ENCODE measurements at regions not wholly inside any gene's neighbourhood (a gene's known extent, or its start where the extent isn't known, plus 50 kb on each side); places are given as distances from the start of the nearest gene placed in this dataset.

- FAIRE-seq (no peak), DNase-seq (ENCODE audit: insufficient read length, low spot score) (no peak)
- TF ChIP-seq SPI1 (IDR thresholded peaks at IDR 0.05; ENCODE audit: low read depth, low read length), result no peak
Measured at GRCh38 chr14:62130441-62130840, 368.2 kb downstream of the SNAPC1 start.

DNA sequence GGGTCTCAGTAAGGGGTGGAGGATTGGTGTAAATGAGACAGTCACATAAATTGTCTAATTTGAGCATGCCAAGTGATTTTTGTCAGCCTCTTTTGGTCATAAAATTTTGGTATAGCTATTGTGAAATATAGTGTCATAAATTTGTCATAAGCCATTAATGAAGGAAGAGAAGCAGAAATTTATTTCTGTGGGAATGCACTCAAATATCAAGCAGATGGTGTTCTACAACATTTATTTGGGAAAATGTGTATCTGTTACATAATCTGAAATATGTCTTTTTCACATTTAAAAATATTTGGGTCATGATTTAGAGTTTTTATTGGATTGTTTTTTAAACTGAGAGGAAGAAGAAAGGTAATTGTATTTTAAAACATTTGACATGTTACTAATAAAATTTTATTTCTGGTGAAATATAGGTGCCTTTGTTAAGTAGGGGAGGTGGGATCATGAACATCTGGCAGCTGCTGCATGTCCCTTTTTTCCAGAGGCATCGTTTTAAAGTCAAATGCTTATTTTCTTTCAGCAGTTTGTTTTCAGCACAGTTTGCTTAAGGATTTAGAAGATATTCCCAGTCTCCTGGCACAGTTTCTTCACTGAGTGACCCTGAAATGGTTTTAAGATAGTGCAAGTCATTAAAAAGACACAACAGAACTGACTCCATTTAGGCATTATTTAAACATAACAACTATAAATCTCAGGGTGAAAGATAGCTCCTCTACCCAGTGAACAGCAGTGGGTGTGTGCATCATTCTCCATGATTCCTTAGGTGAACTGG is 371.7 kb downstream of the SNAPC1 start:
- no peak for FAIRE-seq
- no peak for DNase-seq (ENCODE audit: insufficient read length, low spot score)
- TF ChIP-seq POU2F2 (IDR thresholded peaks at IDR 0.05; ENCODE audit: low read depth, low read length) (no peak), POLR2AphosphoS5 (IDR thresholded peaks at IDR 0.05; ENCODE audit: low read depth, low read length) (no peak), PAX5 (IDR thresholded peaks at IDR 0.05; ENCODE audit: insufficient read depth, low read length, severe bottlenecking) (no peak), SPI1 (IDR thresholded peaks at IDR 0.05; ENCODE audit: low read depth, low read length) (no peak), POLR2A (IDR thresholded peaks at IDR 0.05; ENCODE audit: low read depth, low read length) (no peak), TAF1 (IDR thresholded peaks at IDR 0.05; ENCODE audit: low read depth, low read length) (no peak)

DNA sequence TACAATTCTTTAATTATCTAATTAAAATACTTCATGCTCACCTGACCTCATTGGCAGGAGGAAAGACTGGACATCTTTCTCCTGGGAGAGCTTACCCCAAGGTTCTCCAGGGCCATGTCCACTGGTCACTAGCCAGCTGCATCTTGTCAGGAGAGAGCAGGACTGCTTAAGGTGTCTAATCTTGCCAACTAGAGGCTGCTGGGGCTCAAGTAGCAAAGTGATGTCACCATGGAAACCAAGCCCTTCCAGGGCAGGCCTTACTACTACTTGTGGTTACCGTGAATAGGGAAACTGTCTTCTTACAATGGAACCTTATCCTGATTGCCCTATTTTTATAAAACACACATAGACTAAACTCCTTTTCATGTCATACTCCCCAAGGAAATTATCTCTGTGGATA is 376.4 kb downstream of the SNAPC1 start:
- DNase-seq (ENCODE audit: insufficient read length, low spot score) (no peak), FAIRE-seq (no peak)
- TF ChIP-seq PAX5 (IDR thresholded peaks at IDR 0.05; ENCODE audit: insufficient read depth, low read length, severe bottlenecking) (no peak), TAF1 (IDR thresholded peaks at IDR 0.05; ENCODE audit: low read depth, low read length) (no peak), POLR2A (IDR thresholded peaks at IDR 0.05; ENCODE audit: low read depth, low read length) (no peak), POU2F2 (IDR thresholded peaks at IDR 0.05; ENCODE audit: low read depth, low read length) (no peak)

- FAIRE-seq, result no peak
- TF ChIP-seq PAX5 (IDR thresholded peaks at IDR 0.05; ENCODE audit: insufficient read depth, low read length, severe bottlenecking) (no peak), POLR2AphosphoS5 (IDR thresholded peaks at IDR 0.05; ENCODE audit: low read depth, low read length) (no peak), SPI1 (IDR thresholded peaks at IDR 0.05; ENCODE audit: low read depth, low read length) (no peak), TAF1 (IDR thresholded peaks at IDR 0.05; ENCODE audit: low read depth, low read length) (no peak)
- no peak for DNase-seq (ENCODE audit: insufficient read length, low spot score)
Measured at GRCh38 chr14:62141139-62141538, 378.9 kb downstream of the SNAPC1 start.

GRCh38 chr14:62143245-62143644 is 381.0 kb downstream of the SNAPC1 start:
- FAIRE-seq (no peak), DNase-seq (ENCODE audit: insufficient read length, low spot score) (no peak)
- TF ChIP-seq PAX5 (IDR thresholded peaks at IDR 0.05; ENCODE audit: insufficient read depth, low read length, severe bottlenecking) (no peak), POLR2AphosphoS5 (IDR thresholded peaks at IDR 0.05; ENCODE audit: low read depth, low read length) (no peak), TAF1 (IDR thresholded peaks at IDR 0.05; ENCODE audit: low read depth, low read length) (no peak), POLR2A (IDR thresholded peaks at IDR 0.05; ENCODE audit: low read depth, low read length) (no peak), SPI1 (IDR thresholded peaks at IDR 0.05; ENCODE audit: low read depth, low read length) (no peak), POU2F2 (IDR thresholded peaks at IDR 0.05; ENCODE audit: low read depth, low read length) (no peak)

- no peak for TF ChIP-seq POU2F2 (IDR thresholded peaks at IDR 0.05; ENCODE audit: low read depth, low read length)
- no peak for TF ChIP-seq SPI1 (IDR thresholded peaks at IDR 0.05; ENCODE audit: low read depth, low read length)
- TF ChIP-seq POLR2AphosphoS5 (IDR thresholded peaks at IDR 0.05; ENCODE audit: low read depth, low read length), result no peak
- no peak for TF ChIP-seq TAF1 (IDR thresholded peaks at IDR 0.05; ENCODE audit: low read depth, low read length)
- no peak for TF ChIP-seq POLR2A (IDR thresholded peaks at IDR 0.05; ENCODE audit: low read depth, low read length)
- TF ChIP-seq PAX5 (IDR thresholded peaks at IDR 0.05; ENCODE audit: insufficient read depth, low read length, severe bottlenecking), result no peak
- DNase-seq (ENCODE audit: insufficient read length, low spot score), result no peak
- no peak for FAIRE-seq
Measured at GRCh38 chr14:62144863-62145262, 382.6 kb downstream of the SNAPC1 start.

GRCh38 chr14:62146030-62146429 is 383.8 kb downstream of the SNAPC1 start:
- TF ChIP-seq PAX5 (IDR thresholded peaks at IDR 0.05; ENCODE audit: insufficient read depth, low read length, severe bottlenecking) (no peak), POLR2AphosphoS5 (IDR thresholded peaks at IDR 0.05; ENCODE audit: low read depth, low read length) (no peak), POLR2A (IDR thresholded peaks at IDR 0.05; ENCODE audit: low read depth, low read length) (no peak), TAF1 (IDR thresholded peaks at IDR 0.05; ENCODE audit: low read depth, low read length) (no peak), SPI1 (IDR thresholded peaks at IDR 0.05; ENCODE audit: low read depth, low read length) (no peak), POU2F2 (IDR thresholded peaks at IDR 0.05; ENCODE audit: low read depth, low read length) (no peak)
- FAIRE-seq, result no peak
- DNase-seq (ENCODE audit: insufficient read length, low spot score), result no peak

- no peak for TF ChIP-seq PAX5 (IDR thresholded peaks at IDR 0.05; ENCODE audit: insufficient read depth, low read length, severe bottlenecking)
- TF ChIP-seq POLR2A (IDR thresholded peaks at IDR 0.05; ENCODE audit: low read depth, low read length), result no peak
- TF ChIP-seq SPI1 (IDR thresholded peaks at IDR 0.05; ENCODE audit: low read depth, low read length), result no peak
- FAIRE-seq, result no peak
- DNase-seq (ENCODE audit: insufficient read length, low spot score), result no peak
Measured at GRCh38 chr14:62156052-62156451, 393.8 kb downstream of the SNAPC1 start.

GRCh38 chr14:62158779-62159178 is 396.6 kb downstream of the SNAPC1 start:
- no peak for DNase-seq (ENCODE audit: insufficient read length, low spot score)
- TF ChIP-seq POLR2A (IDR thresholded peaks at IDR 0.05; ENCODE audit: low read depth, low read length) (no peak), PAX5 (IDR thresholded peaks at IDR 0.05; ENCODE audit: insufficient read depth, low read length, severe bottlenecking) (no peak), TAF1 (IDR thresholded peaks at IDR 0.05; ENCODE audit: low read depth, low read length) (no peak)
- FAIRE-seq, result no peak

DNA sequence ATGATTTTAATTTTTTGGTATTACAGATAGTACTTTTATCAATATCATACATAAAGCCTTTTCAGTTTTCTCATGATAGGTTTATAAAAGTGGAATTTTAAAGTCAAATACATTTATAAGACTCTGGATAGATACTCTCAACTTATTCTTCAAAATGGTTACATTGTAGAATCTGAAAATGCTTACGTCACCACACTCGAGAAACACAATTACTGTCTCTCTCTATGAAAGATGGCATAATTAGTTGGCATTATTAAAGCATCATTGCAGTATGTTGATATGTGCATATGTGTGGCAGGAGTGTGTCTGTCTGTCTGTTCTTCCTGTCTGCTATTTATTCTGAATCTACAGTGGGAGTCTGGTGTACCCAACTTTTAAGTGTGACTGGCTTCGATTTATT is 397.1 kb downstream of the SNAPC1 start:
- DNase-seq (ENCODE audit: insufficient read length, low spot score) (no peak), FAIRE-seq (no peak)
- TF ChIP-seq POLR2AphosphoS5 (IDR thresholded peaks at IDR 0.05; ENCODE audit: low read depth, low read length) (no peak), SPI1 (IDR thresholded peaks at IDR 0.05; ENCODE audit: low read depth, low read length) (no peak), PAX5 (IDR thresholded peaks at IDR 0.05; ENCODE audit: insufficient read depth, low read length, severe bottlenecking) (no peak), POLR2A (IDR thresholded peaks at IDR 0.05; ENCODE audit: low read depth, low read length) (no peak), POU2F2 (IDR thresholded peaks at IDR 0.05; ENCODE audit: low read depth, low read length) (no peak), TAF1 (IDR thresholded peaks at IDR 0.05; ENCODE audit: low read depth, low read length) (no peak)

All from GM12891 (cell line).